HepG2 (cell line): ENCODE measurements at regions not wholly inside any gene's neighbourhood (a gene's known extent, or its start where the extent isn't known, plus 50 kb on each side); places are given as distances from the start of the nearest gene placed in this dataset.

Experiments used
- ATAC-seq: fragments of 200-7000 bp; cut with Tn5 transposase; 3 replicates; pipeline ENCODE4 v1.9.1; 2020; ENCODE audit warnings: mild to moderate bottlenecking, moderate library complexity
- BruUV-seq: library from RNA; stranded (reverse); fragments of 400-500 nt; replicated peaks from 2 replicates; lab custom pipeline; 2021; lab: Mats Ljungman, UMichigan
- CTCF ChIA-PET: fragments of 300-600 bp; formaldehyde crosslinking; extraction: SDS; loops from one replicate; lab custom pipeline; 2021; ENCODE audit warnings: low total read pairs, inconsistent platforms, low intra/inter-chr PET ratio; lab: Yijun Ruan, JAX
- POLR2A ChIA-PET: fragments of 350-600 bp; sonication (Branson Sonifier 250); formaldehyde crosslinking; loops from one replicate; lab custom pipeline; 2020; ENCODE audit warnings: antibody characterized with exemption, inconsistent platforms; lab: Yijun Ruan, JAX
- DNase-seq: peaks from one replicate; pipeline ENCODE4 v3.0.0-alpha.2; 2015; ENCODE audit warnings: low spot score
- FAIRE-seq: peaks from 3 replicates; lab custom pipeline; 2011; peaks lifted over from hg19 to GRCh38; lab: Jason Lieb, UNC
- H2AFZ ChIP-seq: one replicate; pipeline ENCODE4 v1.6.1; 2011; ENCODE audit warnings: low read length, inconsistent platforms
- H3K27ac ChIP-seq: fragments of 300-600 bp; 3 replicates; pipeline ENCODE4 v1.8.0; 2011; ENCODE audit warnings: mixed run types, mild to moderate bottlenecking, mixed read lengths, low read length, inconsistent platforms; ENCODE audit not compliant: insufficient read depth; ENCODE audit errors: extremely low read length
- H3K27me3 ChIP-seq, 2 experiments: fragments of 200-600 bp in 1 of 2; 2 replicates in 1 of 2; 3 replicates in 1 of 2; pipeline versions ENCODE4 v1.6.0 to v1.8.0; 2011; ENCODE audit warnings: low read length in 2 of 2, mild to moderate bottlenecking in 2 of 2, moderate library complexity in 2 of 2, inconsistent platforms in 1 of 2; ENCODE audit not compliant: insufficient read depth in 2 of 2, control insufficient read depth in 1 of 2
- H3K36me3 ChIP-seq, 2 experiments: fragments of 200-600 bp in 1 of 2; replicated peaks in 1 of 2; 2 replicates in 1 of 2; 3 replicates in 1 of 2; pipeline versions ENCODE4 v1.5.1 to v1.8.0; 2011; ENCODE audit warnings: low read length in 2 of 2, inconsistent platforms in 1 of 2; ENCODE audit not compliant: insufficient read depth in 2 of 2, control insufficient read depth in 1 of 2
- H3K4me1 ChIP-seq: 2 replicates; pipeline ENCODE4 v1.5.1; 2012; ENCODE audit warnings: low read length, inconsistent platforms; ENCODE audit not compliant: insufficient read depth
- H3K4me2 ChIP-seq: 2 replicates; pipeline ENCODE4 v1.6.0; 2011; ENCODE audit warnings: low read depth, low read length, inconsistent platforms
- H3K4me3 ChIP-seq, 3 experiments: fragments of 200-600 bp in 1 of 3; sonication (generic), shearing (Covaris generic) in 1 of 3; replicated peaks in 1 of 3; 2 replicates each; pipeline ENCODE4 v1.5.1; 2011 to 2016; ENCODE audit warnings: low read length in 3 of 3, inconsistent platforms in 2 of 3, low read depth in 2 of 3, mild to moderate bottlenecking in 2 of 3, control low read depth in 1 of 3, mixed read lengths in 1 of 3; ENCODE audit not compliant: insufficient read depth in 1 of 3
- H3K79me2 ChIP-seq: one replicate; pipeline ENCODE4 v1.6.1; 2011; ENCODE audit warnings: low read length, inconsistent platforms; ENCODE audit not compliant: insufficient read depth
- H3K9ac ChIP-seq: 2 replicates; pipeline ENCODE4 v1.6.0; 2011; ENCODE audit warnings: mild to moderate bottlenecking, low read depth, low read length, inconsistent platforms; ENCODE audit not compliant: insufficient read depth
- H3K9me3 ChIP-seq: 2 replicates; pipeline ENCODE4 v1.5.1; 2012; ENCODE audit warnings: mild to moderate bottlenecking, low read length
- H4K20me1 ChIP-seq: 2 replicates; pipeline ENCODE4 v1.6.0; 2011; ENCODE audit warnings: inconsistent platforms, mild to moderate bottlenecking, low read length, moderate library complexity; ENCODE audit not compliant: insufficient read depth
- CEBPG ChIP-seq: IDR thresholded peaks from 2 replicates; pipeline ENCODE4 v1.6.1; 2016
- MAFF ChIP-seq: IDR thresholded peaks from 2 replicates; pipeline ENCODE4 v1.6.1; 2011; ENCODE audit warnings: low read depth, low read length, improper control_type of control experiment
- MAFK ChIP-seq, 2 experiments: IDR thresholded peaks in 1 of 2; conservative IDR thresholded peaks in 1 of 2; 2 replicates each; pipeline ENCODE4 v1.6.1; 2011; ENCODE audit warnings: improper control_type of control experiment in 2 of 2, low read length in 2 of 2
- SALL2 ChIP-seq: sonication (generic); formaldehyde crosslinking; IDR thresholded peaks from 2 replicates; pipeline ENCODE4 v1.8.1; 2023; ENCODE audit warnings: mild to moderate bottlenecking, missing genetic modification reagents, inconsistent platforms
- SMAD1 ChIP-seq: sonication (generic); formaldehyde crosslinking; IDR thresholded peaks from 2 replicates; pipeline ENCODE4 v1.4.0; 2020; ENCODE audit warnings: missing genetic modification reagents, low read depth, mild to moderate bottlenecking, borderline replicate concordance
- ZFP36L1 ChIP-seq: sonication (generic); formaldehyde crosslinking; IDR thresholded peaks from 2 replicates; pipeline ENCODE4 v1.8.0; 2022; ENCODE audit warnings: mild to moderate bottlenecking, missing genetic modification reagents, moderate library complexity
- ZNF772 ChIP-seq: sonication (generic); formaldehyde crosslinking; IDR thresholded peaks from 2 replicates; pipeline ENCODE4 v1.5.0; 2020; ENCODE audit warnings: mild to moderate bottlenecking, missing genetic modification reagents
- WGBS: methylation state at CpG from one replicate; pipeline ENCODE4 v1.1.6; 2017; ENCODE audit warnings: low lambda C conversion rate; 5-methylcytosine and 5-hydroxymethylcytosine counted together
- in situ Hi-C: cut with HindIII; loops from 2 replicates; pipeline ENCODE4 v1.10.0; 2017; ENCODE audit warnings: low pct_unique_long_range_greater_than_20kb; ENCODE audit not compliant: extremely low pct_ligation_motif_present
- intact Hi-C: fragments of 100-400 bp; cut with micrococcal nuclease; formaldehyde crosslinking; loops from one replicate; pipeline ENCODE4 v1.10.0; 2022; ENCODE audit not compliant: unreplicated experiment
- TF ChIP-seq, protein P1 (sequence below): sonication (generic); formaldehyde crosslinking; IDR thresholded peaks from 2 replicates; pipeline ENCODE4 v1.9.0; 2022; ENCODE audit warnings: low read depth, missing genetic modification reagents
- TF ChIP-seq, protein P2 (sequence below): sonication (generic); formaldehyde crosslinking; IDR thresholded peaks from 2 replicates; pipeline ENCODE4 v1.8.1; 2023; ENCODE audit warnings: mild to moderate bottlenecking, missing genetic modification reagents, borderline replicate concordance

DNA sequence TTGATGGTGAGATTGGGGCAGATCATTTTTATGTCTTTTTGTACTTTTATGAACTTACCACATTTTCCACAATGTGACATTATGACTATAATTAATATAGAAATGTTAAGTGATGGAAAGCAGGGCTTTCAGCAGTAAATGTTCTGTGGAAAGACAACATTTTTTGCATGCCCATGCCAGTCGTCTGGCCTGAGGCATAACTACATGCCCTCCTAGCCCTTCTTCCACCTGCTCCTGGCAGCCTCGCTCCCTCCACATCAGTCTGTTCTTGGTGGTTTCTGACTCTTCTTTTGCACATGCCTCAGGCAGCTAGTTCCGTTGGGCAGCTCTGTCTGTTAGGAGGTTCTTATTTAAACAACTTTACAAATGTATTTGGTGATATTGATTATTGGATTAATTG is 182.0 kb upstream of the TWIST2 start:
- Histone ChIP-seq H3K4me3 (no peak overlapping the region), H3K79me2 (no peaks in the 10 kb centered on the region), H3K9me3 (peaks cover 6% of the 10 kb centered on the region), H2AFZ (no peak overlapping the region), H4K20me1 (no peaks in the 10 kb centered on the region), H3K4me1 (no peaks in the 10 kb centered on the region)
- intact Hi-C loops (no loop called here), in situ Hi-C loops (no loop called here)
- ChIA-PET POLR2A (no interaction called here), CTCF (no interaction called here)
- BruUV-seq, result no TSS peak
- no peak for DNase-seq
- TF ChIP-seq ZNF772, result no peak
- TF ChIP-seq, all 625 proteins: peak for 0
- H3K36me3 ChIP-seq, result no peaks in the 10 kb centered on the region
- WGBS, result 7% methylated on average over 3 of the region's 3 CpGs
- no peak overlapping the region for H3K4me2 ChIP-seq
- no peak for ATAC-seq
- no peak overlapping the region for H3K27ac ChIP-seq
- H3K27me3 ChIP-seq, result peaks cover 0 to 25% of the 10 kb centered on the region in 2 experiments; a peak in 1 of 5 replicates
- FAIRE-seq, result no peak
- no peak overlapping the region for H3K9ac ChIP-seq

DNA sequence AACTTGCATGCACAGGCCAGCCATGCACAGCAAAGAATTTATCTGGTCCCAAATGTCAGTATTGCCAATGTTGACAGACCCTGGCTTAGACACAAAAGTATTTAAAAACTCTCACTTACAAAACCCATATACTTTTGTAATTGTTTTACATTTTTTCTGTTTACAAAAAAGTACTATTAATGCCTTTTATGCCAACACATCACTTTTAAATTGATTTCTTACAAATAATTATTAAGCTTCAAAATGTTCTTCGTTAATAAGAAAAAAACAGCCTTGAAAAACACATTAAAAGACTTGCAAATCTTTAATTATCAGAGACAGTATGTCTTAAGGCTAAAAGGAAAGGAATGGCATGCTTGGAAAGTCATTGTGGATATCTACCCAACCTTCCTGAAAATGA is 181.3 kb upstream of the TWIST2 start:
- POLR2A ChIA-PET, result no interaction called here
- TF ChIP-seq MAFF (0 out of 2 replicates have a peak, but pooled peaks have one; percentile 42), SMAD1 (no peak), SALL2 (no peak), CEBPG (no peak), MAFK (conservative IDR thresholded peaks at IDR 0.05 in 1 of 2, IDR thresholded peaks at IDR 0.05 in 1 of 2; ENCODE audit: low read length in 2 of 2) (peak in 1 of 2 experiments; percentile 64; a peak in 2 of 4 replicates), ZFP36L1 (CRISPR knock-in tag) (no peak)
- TF ChIP-seq, protein P1, sequence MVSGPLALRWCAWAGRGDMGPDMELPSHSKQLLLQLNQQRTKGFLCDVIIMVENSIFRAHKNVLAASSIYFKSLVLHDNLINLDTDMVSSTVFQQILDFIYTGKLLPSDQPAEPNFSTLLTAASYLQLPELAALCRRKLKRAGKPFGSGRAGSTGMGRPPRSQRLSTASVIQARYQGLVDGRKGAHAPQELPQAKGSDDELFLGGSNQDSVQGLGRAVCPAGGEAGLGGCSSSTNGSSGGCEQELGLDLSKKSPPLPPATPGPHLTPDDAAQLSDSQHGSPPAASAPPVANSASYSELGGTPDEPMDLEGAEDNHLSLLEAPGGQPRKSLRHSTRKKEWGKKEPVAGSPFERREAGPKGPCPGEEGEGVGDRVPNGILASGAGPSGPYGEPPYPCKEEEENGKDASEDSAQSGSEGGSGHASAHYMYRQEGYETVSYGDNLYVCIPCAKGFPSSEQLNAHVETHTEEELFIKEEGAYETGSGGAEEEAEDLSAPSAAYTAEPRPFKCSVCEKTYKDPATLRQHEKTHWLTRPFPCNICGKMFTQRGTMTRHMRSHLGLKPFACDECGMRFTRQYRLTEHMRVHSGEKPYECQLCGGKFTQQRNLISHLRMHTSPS (CRISPR knock-in tag), result no peak
- TF ChIP-seq, protein P2, sequence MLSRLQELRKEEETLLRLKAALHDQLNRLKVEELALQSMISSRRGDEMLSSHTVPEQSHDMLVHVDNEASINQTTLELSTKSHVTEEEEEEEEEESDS (CRISPR knock-in tag), result no peak
- Histone ChIP-seq H3K9me3 (peaks cover 1% of the 10 kb centered on the region), H3K27me3 (peaks cover 0 to 25% of the 10 kb centered on the region in 2 experiments; a peak in 1 of 5 replicates), H3K79me2 (no peaks in the 10 kb centered on the region), H4K20me1 (no peaks in the 10 kb centered on the region), H3K36me3 (no peaks in the 10 kb centered on the region), H2AFZ (no peak overlapping the region), H3K4me3 (no peak overlapping the region), H3K9ac (no peak overlapping the region), H3K4me1 (no peaks in the 10 kb centered on the region), H3K4me2 (no peak overlapping the region), H3K27ac (no peak overlapping the region)
- ATAC-seq (no peak), DNase-seq (no peak), FAIRE-seq (no peak)
- WGBS, result 0% methylated on average over 1 of the region's 1 CpG
- in situ Hi-C loops, result no loop called here
- BruUV-seq, result no TSS peak
- intact Hi-C loops, result no loop called here
- CTCF ChIA-PET, result no interaction called here
